GM21447 (cell line): ENCODE measurements at regions not wholly inside any gene's neighbourhood (a gene's known extent, or its start where the extent isn't known, plus 50 kb on each side); places are given as distances from the start of the nearest gene placed in this dataset.

ENCODE experiments used
- ATAC-seq: cut with Tn5 transposase; IDR thresholded peaks from one replicate; pipeline ENCODE4 v1.9.1; 2021; ENCODE audit not compliant: unreplicated experiment

DNA sequence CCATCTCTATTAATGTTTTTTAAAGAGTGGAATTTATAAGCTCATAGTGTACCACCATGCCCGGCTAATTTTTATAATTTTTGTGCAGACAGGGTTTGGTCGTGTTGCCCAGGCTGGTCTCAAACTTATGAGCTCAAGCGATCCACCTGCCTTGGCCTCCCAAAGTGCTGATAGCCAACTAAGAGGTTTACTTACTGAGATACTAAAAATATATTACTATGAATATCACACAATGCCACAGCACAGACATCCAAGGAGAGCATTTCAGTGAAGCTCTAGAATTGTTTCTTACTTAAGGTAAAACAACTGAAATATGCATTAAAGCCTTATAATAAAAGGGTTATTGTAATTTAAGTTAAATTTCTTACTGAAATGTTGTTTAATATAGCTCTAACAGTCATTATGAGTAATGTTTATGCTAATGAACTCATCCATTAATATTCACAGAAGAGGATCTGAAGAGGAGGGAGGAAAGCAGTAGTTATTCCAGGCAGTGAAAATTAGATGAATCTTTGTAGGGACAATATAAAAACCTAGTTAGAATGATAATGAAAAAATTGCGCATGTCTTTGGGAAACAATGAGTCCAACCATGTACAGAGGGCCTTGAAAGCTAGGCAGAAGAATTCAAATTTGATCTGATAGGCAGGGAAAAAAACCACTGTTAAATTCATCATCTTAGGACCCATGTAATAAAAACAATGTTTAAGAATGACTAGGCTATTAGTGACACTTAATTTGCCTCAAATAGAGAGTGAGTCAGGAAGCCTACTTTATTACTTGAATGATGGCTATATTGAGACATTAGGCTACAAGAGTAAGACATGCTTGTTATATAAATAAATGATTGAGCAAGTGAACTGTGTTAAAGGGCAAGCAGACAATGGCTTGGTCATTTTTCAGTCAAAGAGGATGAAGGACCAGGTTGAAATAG lies 99.2 kb downstream of the SLC41A2 start:
- no peak for ATAC-seq

DNA sequence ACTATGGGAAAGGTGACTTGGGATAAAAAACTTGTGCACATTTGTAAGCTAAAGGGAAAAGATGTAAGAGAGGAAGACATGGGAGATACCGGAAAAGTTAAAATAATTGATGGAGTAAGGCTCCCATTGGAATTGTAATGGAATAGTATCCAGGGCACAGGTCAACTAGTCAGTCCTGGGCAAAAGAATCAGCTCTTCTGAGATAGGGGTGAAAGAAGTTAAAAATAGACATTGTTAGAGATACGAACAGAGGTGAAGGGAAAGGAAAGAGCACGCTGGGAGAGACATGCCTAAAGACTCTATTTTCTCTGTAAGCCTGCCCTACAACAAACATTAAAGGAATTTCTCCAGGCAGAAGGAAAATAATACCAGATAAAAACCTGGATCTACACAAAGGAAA lies 101.6 kb downstream of the SLC41A2 start:
- ATAC-seq: no peak

DNA sequence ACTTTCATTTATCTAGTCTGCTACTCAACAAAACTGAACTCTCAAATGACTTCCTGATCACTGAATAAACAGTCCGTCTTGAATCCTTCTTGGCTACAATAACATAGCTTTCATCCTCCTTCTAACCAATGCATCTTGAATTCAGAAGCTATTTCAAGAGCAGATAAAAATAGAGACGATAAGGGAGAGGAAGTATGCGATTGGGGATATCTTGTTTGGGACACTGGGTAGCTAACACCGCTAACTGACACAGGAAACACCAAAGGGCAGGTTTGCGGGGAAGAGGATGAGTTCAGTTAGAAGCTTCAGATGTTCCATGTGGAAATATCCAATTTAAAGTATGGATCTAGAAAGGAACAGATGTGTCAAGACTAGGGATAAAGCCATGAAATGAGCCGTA lies 102.5 kb downstream of the SLC41A2 start:
- no peak for ATAC-seq

DNA sequence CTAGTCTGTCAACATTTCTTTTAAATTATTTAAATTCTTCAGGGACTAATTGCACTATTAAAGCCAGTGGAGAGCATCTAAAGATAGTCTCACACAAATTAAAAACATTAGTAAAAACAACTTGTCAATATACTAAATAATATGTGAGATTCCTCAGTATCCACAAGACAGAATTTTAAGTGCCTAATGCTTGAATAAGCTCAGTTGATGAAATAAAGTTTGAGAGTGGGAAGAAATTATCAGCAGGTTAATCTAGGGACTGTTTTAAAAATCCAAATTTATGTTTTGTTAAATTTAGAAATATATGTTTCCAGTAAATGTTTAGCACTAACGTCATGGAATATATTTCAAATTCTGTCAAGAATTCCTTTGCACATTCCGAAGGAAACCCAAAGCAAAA lies 105.2 kb downstream of the SLC41A2 start:
- no peak for ATAC-seq

DNA sequence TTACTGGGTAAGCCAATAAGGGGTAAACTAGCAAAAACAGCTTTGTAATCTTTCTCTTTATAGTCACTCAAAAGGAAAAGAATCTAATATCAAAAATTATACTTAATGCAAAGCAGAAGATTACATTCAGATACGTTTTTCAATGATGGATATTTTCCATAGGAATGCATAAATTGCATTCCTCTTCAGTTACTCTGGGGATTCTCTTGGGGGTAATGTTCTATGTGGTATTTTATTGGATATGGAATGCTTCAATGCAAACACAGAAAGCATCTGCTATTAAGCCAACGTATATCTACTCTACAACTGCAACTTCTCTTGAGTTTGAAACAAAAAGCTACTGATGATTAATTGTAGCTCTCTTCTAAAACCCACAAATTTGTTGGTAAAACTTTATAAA lies 106.0 kb downstream of the SLC41A2 start:
- no peak for ATAC-seq

DNA sequence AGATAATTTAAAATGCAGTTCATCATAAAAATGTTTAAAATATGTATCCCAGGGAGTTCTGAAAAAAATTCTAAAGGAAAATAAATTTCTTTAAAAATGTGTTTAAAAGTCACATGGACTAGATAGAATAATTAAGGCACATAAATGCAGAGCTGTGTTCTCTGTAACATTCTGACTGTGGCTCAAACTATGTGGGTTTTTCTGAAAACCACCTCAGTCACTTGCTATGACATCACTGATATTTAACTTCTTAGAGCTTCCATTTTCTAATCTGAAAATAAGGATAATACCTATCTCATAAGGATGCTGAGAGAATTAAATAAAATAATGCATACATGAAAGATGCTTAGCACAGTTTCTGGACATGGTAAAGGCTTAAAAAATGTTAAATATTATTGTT lies 107.3 kb downstream of the SLC41A2 start:
- no peak for ATAC-seq

DNA sequence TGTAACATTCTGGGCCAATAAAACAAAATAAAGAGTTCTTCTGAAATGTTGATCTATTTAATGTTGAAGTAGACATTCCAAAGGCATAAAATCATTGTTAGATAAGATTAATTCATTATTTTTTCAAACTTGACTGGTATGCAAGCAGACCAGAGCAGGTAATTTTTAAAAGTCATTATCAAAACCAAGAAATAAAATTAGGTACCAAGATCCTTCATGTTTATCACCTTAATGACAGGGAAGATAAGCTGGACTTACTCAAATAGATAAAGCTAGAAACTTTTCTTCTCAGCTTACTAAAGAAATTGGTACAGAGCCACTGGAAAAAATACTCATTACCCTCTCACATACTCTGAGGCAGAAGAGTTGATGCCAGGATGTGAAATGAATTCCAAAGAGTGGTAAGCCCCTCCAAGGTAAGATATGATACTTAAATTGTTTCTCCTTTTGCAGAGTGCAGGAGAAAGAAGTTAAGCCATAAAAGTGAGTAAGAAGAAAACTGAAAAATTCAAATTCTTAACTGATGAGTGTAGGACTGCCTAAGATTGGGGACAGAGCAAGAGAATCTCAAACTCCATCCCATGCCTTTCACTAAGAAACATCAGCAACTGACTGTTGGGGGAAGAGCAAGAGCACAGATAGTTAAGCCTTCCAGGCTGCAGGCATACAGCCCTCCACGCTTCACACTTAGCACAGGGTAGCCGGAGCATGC lies 111.9 kb downstream of the SLC41A2 start:
- ATAC-seq: no peak

DNA sequence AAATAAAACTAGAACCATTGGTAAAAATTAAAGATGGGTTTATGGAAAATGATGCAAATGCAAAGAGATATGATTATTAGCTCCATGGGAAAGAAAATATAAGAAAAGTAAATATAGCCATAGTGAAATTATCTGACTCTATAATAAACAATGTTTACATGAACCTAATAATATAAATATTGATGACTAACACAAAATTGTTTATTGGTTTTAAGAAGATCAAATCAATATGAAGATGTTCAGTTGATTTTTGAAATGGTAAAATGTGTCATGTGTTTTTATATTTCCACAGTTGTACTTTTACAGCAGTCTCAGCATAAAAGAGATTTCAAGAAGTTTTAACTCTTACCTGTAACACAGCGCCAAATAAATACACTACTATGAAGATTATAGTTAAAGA lies 114.0 kb downstream of the SLC41A2 start:
- no peak for ATAC-seq

DNA sequence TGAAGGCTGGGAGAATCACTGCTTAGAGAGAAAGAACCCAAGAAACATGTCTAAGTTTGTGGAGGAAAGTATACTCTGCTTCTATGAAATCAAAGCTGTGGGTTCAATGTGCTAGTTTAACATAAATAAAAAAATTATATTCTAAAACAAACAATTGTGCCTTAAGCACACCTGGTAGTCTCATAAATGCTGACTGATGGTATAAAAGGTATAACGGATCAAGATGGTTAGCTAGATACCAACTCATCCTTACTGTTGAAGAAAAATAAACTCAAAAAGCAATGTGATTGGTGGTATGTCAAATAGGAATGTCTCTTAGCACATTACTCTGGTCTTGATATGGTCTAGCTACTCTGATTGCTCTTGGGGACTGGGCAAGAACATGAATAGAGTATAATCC lies 117.8 kb downstream of the SLC41A2 start:
- no peak for ATAC-seq

DNA sequence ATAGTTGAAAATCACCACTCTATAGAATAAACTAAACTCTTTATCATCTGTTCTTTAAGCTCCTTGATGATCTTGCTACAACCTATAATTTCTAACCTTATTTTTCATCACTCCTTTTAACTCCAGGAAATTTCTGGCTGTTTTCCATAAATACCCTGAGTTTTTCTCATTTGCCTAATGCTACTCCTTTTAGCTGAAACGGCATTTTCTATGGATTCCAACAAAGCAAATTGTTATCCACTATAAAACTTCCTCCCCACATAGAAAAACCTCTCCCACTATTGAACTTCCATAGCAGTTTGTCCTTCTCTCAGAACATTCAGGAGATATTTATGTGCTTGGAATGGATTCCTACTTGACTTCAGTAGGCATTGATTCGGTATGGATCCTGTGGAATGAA lies 122.8 kb downstream of the SLC41A2 start:
- ATAC-seq: no peak

DNA sequence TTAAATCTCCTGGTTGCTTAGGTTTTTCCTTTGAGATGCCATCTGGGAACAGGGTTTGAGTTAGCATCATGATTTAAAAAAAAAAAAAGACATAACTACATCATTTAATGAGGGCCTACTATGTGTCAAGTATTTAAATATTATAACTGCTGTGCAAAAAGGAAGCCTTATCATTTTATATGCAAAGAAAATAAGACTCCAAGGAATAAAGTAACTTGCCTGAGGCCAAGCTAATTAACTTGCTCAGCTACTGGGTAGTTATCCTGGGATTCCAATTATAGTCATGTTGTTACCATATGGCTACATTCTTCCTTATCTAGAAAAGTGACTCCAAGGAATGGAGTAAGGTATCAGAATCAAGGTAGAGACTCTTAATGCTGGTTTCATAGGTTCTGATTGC lies 123.5 kb downstream of the SLC41A2 start:
- ATAC-seq: no peak

DNA sequence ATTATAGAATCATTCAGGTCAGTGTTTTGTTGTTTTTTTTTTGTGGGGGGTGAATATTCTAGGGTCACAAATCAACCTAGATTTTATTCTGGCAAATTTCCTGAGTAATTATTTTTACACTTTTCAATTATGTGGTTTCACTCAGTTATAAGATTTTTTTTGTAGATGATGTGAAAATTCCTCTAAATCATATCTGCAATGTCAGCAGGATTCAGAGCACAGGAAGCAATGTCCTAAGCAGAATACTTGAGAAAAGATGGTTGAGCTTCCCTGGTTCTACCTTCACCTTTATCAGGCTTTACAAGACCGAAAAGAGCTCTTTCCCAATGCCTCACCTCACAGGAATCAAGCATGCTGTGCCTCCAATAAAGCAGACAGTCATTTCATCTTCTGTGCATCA lies 124.3 kb downstream of the SLC41A2 start:
- ATAC-seq: no peak

DNA sequence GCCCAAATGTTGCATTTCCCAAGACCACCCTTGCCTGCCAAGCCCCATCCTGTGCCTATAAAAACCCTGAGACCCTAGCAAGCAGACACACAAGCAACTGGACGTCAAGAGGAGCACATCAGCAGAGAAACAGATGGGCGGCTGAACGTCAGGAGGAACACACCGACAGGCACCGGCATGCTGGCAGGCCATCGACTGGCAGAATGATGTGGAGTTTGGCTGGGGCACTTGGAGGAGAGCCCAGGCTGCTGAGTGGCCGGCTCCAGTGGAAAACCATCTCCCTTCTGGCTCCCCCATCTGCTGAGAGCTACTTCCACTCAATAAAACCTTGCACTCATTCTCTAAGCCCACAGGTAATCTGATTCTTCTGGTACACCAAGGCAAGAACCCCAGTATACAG lies 130.1 kb downstream of the SLC41A2 start:
- ATAC-seq: no peak

DNA sequence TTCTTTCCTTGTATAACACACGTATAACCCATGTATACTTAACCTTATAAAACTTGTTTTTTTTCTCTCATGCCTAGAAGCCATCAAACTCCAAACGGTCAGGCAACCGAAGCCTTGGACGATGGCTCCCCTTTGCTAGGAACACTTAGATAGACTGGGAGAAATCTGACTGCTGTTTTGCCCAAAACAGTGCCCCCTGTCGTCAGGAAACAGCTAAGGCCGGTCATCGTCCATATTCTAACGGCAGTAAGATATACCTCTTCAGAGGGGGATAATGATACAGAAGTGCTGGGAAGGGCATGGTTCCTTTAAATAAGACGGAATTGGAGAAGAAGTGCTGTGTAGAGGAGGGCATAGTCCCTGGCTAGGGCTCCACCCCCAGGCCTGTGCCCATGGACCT lies 130.5 kb downstream of the SLC41A2 start:
- ATAC-seq: no peak

DNA sequence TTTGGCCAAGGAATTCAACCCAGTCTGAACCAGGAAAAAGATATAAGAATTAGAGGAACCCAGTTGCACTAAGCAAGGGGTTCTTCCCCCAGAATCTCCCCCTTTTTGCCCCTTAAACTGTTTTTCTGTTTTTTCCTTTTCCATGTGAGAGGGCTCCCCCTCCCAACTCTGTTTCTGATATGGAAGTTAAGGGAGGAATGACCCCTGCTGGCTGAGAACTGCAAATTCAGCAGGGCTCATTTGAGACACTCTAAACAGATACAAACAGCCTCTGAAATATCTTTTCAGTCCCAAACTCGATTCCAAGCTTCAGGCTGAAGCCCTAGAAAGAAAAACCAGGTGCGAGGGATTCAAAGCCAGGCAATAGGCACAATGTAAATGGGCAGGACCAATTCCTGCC lies 132.7 kb downstream of the SLC41A2 start:
- ATAC-seq: no peak

DNA sequence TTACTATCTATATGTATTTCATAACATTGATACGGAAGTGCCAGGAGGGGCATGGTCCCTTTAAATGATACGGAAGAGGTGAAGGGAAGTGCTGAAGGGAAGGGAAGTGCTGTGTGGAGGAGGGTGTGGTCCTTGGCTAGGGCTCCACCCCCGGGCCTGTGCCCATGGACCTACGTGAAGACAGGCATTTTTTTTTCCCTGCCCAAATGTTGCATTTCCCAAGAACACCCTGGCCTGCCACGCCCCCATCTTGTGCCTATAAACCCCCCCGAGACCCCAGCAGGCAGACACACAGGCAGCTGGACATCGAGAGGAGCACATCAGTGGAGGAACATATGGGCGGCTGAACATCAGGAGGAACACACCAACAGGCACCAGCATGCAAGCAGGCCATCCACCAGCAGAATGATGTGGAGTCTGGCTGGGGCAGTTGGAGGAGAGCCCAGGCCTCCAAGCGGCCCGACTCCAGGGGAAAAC lies 134.1 kb downstream of the SLC41A2 start:
- ATAC-seq: no peak

DNA sequence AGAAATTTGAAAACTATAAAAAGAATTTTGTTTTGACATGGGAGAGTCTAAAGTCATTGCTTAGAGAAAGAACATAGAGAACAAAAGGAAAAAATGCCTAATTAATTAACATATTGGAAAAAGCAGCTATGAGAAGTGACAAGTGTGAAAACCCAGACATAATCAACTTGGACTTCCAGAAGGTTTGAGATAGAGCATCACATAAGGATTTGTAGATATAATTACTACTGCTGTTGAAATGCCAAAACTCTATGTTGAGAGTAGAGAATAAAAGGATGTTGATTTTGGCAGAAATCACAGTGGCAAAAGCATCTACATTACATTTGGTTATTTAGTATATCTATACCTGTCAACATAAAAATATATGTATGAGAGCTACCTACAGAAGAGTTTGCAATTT lies 135.1 kb downstream of the SLC41A2 start:
- ATAC-seq: no peak

DNA sequence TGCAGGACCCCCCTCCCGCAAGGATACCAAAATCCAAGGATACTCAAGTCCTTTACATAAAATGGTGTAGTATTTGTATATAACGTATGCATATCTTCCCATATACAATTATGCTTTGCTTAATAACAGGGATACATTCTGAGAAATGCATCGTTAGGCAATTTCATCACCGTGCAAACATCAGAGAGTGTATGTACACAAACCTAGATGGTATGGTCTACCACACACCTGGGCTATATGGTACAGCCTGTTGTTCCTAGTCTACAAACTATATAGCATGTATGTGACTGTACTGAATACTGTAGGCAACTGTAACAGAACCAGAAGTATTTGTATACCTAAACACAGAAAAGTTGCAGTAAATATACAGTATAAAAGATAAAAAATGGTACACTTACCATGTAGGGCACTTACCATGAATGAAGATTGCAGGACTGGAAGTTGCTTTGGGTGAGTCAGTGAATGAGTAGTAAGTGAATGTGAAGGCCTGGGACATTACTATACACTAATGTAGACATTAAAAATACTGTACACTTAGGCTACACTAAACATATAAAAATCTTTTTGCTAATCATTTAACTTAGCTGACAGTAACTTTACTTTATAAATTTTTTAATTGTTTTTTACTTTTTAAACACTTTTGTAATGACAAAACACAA lies 141.1 kb downstream of the SLC41A2 start:
- no peak for ATAC-seq

DNA sequence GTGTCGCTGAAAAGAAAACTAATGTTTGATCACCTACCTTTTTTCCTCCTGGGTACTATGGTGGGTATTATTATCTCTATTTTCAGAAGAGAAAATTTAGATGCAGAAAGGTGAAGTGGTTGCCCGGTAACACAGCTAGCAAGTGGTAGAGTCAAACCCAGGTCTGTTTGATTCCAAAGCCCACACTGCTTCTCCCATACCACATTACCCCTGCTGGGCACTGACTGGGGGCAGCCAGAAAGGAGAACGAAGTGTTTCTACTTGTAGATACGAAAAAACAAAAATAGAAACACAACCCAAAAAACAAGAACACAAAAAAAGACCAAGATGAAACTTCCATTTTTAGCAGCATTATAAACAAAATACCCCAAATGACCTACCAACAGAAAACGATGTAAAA lies 142.2 kb downstream of the SLC41A2 start:
- no peak for ATAC-seq

DNA sequence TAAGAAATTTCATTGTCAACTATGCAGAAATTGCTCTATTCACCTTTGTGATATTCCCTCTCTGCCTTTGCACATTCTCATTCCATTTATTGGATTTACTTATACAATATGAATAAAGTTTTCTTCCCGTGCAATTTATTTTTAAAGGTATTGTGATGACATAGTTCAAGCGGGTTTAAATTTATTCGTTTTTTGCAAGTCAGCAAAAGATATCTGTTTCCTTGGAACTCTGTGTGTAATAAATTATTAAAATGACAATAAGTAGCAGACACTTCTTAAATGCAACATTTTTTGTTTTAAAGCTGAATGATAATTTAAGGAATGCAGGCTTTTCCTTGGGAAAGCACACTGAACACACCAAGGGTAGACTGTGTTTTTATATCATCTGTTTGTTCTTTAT lies 143.1 kb downstream of the SLC41A2 start:
- ATAC-seq: no peak
